LNCaP clone FGC (cell line): ENCODE measurements at regions not wholly inside any gene's neighbourhood (a gene's known extent, or its start where the extent isn't known, plus 50 kb on each side); places are given as distances from the start of the nearest gene placed in this dataset.

Experiments used
- DNase-seq: peaks from one replicate; pipeline ENCODE4 v3.0.0-alpha.2; 2011; ENCODE audit warnings: low read depth
- H3K4me3 ChIP-seq: 2 replicates; pipeline ENCODE4 v1.5.1; 2011; ENCODE audit warnings: mild to moderate bottlenecking, low read depth, low read length, control low read depth
- TF ChIP-seq, protein P1 (sequence below): IDR thresholded peaks from 2 replicates; pipeline ENCODE4 v1.5.1; 2012; ENCODE audit warnings: mild to moderate bottlenecking; ENCODE audit not compliant: control insufficient read depth, insufficient read depth; ENCODE audit errors: extremely low read depth

DNA sequence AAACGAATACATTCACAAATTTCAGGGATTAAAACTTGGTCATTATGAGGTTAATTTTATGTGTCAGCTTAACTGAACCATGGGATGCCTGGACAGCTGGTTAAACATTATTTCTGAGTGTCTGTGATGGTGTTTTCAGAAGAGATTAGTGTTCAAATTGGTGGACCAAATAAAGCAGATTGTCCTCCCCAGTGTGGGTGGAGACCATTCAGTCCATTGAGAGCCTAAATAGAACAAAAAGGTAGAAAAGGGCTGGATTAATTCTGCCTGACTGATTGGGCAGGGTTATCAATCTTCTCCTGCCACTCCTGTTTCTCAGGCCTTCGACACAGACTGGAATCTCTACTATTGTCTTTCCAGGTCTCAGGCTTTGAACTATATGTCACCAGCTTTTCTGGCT lies 203.8 kb upstream of the SLITRK6 start:
- TF ChIP-seq, protein P1, sequence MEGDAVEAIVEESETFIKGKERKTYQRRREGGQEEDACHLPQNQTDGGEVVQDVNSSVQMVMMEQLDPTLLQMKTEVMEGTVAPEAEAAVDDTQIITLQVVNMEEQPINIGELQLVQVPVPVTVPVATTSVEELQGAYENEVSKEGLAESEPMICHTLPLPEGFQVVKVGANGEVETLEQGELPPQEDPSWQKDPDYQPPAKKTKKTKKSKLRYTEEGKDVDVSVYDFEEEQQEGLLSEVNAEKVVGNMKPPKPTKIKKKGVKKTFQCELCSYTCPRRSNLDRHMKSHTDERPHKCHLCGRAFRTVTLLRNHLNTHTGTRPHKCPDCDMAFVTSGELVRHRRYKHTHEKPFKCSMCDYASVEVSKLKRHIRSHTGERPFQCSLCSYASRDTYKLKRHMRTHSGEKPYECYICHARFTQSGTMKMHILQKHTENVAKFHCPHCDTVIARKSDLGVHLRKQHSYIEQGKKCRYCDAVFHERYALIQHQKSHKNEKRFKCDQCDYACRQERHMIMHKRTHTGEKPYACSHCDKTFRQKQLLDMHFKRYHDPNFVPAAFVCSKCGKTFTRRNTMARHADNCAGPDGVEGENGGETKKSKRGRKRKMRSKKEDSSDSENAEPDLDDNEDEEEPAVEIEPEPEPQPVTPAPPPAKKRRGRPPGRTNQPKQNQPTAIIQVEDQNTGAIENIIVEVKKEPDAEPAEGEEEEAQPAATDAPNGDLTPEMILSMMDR = no peak
- H3K4me3 ChIP-seq = no peak overlapping the region
- DNase-seq = no peak

DNA sequence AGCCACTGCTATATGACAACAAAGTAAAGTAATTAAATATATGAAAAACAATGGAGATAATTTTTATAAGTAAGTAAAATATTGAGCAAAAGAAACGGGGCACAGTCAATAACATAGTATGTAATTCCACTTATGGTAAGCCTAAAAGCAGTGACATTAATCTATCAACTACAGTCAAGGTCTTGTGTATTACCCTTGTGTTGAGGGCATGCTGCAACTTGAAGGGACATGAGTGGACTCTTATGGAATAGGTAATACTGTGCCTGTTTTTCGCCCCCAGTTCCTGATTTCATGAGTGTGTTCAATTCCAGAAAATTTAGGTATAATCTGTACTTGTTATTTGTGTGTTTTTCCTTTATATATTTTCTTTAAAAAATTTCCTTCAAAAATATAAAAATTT lies 201.3 kb upstream of the SLITRK6 start:
- no peak overlapping the region for H3K4me3 ChIP-seq
- DNase-seq = no peak
- TF ChIP-seq, protein P1 = no peak

DNA sequence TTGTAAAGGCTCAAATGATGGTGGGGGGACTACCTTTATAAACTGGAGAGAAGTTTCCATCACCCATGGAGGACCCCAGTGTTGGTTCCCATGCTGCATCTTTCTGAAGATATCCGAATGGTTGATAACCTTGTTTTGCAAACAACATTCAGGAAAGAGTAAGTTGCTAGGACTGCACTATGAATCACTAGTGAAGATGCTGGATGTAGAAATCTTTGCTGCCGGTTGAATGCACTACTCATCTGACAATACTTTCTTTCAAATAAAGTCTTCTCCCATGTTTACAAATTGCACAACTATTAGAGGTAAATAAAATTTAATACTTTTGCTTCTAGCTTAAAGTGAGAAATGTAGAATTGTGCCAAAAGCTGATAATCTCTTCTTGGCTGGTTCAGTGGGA lies 198.4 kb upstream of the SLITRK6 start:
- H3K4me3 ChIP-seq = no peak overlapping the region
- DNase-seq = no peak
- TF ChIP-seq, protein P1 = no peak

DNA sequence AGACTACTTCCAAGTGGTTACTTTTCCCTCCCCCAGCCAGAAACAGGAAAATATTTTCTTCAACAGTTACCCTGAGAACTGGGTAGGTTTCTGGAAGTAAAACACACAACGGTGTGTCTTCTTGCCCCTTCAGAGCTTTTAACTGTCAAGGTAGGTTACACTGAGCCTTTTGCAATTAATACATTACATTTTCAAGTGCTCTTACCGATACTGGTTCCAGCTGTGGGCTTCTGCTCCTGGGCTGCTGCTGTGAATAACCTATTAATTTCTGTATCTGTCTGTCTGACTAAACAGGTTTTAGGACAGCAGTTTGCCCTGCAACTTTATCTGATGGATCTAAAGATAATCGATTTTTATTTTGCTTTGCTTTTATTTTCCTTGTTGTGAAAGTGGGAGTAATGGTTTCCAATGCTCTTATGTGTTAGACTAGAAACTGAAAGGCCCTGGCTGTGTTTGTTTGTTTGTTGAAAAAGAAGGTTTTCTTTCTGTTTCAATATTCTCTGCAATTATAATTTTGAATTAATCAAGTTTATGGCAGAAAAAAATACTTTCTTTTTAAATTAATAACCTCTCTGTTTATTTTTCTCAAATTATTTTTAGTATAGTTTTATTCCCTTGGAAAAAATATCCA lies 196.7 kb upstream of the SLITRK6 start:
- TF ChIP-seq, protein P1 = no peak
- H3K4me3 ChIP-seq = no peak overlapping the region
- DNase-seq = no peak

DNA sequence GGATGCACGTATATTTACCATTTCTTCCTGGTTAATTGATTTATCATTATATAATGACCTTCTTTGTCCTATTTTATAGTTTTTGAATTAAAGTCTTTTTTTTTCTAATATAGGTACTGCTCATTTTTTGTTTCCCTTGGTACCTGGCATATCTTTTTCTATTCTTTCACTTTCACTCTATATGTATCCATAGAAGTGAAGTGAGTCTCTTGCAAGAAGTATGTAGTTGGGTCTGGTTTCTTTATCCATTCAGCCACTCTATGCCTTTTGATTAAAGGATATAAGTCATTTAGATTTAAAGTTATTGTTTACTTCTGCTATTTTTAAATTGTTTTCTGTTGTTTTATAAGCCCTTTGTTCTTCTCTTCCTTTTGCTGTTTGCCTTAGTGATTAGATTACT lies 194.3 kb upstream of the SLITRK6 start:
- TF ChIP-seq, protein P1 = no peak
- no peak for DNase-seq
- H3K4me3 ChIP-seq = no peak overlapping the region

DNA sequence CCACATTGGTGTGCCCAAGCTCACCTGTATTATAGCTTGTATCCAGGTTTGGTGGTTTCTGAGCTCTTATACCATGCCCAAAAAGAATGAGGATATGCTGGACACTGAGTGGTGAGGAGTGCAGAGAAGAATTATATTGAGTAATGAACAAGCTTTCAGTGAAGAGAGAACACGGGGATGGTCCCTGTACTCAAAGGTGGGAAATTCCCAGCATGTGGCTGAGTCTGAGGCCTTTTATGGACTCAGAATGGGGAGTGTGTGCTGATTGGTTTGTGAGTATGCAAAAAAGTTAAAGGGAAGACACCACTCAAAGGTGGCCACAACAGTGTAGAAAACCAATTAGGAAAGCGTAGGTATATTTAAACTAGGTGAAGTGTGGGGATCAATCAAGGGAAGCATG lies 191.2 kb upstream of the SLITRK6 start:
- H3K4me3 ChIP-seq = no peak overlapping the region
- DNase-seq = no peak

More for the DNA sequence above, 191.2 kb upstream of the SLITRK6 start:
- TF ChIP-seq, protein P1 = no peak
